D341Med (cell line): ENCODE measurements at regions not wholly inside any gene's neighbourhood (a gene's known extent, or its start where the extent isn't known, plus 50 kb on each side); places are given as distances from the start of the nearest gene placed in this dataset.

ENCODE experiments used
- DNase-seq: peaks from one replicate; pipeline ENCODE4 v3.0.0; 2012; ENCODE audit warnings: low spot score

DNA sequence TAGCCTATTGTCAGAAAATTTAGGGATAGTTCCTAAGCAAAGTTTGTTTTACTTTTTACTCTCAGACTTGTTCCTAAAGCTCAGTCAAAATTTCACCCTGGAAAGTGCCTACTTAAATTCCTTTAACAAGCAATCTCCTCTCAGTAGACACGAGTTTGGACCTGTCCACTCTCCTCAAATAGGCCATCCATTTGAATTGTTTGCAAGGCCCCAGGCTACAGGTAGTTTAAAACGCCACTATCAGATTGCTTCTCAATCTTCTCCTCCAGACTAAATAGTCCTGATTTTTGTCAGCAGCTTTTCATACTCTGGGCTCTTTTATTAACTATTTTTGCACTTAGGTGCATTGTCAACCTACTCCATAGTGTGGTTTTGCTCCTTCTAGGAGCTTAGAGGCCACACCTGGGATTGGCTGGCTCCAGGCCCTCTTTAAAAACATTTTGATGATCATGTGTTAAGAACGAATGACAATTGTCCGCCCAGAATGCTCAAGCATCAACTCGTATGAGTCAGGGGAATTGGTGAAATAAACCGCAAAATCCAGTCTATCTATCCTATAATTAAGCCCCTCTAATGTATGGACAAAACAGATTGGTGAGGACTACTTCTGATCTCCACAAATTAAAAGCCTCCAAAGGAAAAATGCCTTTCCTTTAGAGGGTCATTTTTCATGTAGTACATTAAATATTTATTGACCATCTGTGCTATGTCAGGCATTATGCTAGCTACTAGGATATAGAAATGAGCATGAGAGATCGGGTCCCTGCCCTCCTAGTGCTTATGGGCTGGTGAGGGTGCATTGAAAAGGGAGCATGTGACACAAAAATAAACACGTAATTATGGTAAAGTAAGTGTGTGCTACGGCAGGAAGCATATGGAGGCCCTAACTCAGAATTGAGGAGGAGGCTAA, 333.8 kb upstream of the TNP1 start:
- no peak for DNase-seq

GRCh38 chr2:217192366-217192765, 332.5 kb upstream of the TNP1 start:
- no peak for DNase-seq

DNA sequence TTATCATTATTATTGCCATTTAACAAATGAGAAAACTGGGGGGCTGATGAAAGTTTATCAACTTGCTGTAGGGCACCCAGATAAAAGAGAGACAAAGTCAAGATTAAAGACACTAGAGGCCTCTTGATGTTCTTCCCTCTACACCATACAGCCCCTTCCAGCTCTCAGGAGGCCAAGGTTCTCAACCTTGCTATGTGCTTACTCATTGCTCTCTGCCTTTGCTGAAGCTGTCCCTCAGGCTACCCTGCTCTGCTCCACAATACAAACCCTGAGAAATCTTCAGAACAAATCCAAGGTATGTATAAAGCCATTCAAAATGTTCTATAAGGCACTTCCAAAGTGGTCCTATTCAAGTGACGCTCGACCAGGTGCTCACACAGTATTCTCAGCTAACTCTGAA, 329.9 kb upstream of the TNP1 start:
- DNase-seq: no peak

GRCh38 chr2:217189131-217189530, 329.3 kb upstream of the TNP1 start:
- no peak for DNase-seq

DNA sequence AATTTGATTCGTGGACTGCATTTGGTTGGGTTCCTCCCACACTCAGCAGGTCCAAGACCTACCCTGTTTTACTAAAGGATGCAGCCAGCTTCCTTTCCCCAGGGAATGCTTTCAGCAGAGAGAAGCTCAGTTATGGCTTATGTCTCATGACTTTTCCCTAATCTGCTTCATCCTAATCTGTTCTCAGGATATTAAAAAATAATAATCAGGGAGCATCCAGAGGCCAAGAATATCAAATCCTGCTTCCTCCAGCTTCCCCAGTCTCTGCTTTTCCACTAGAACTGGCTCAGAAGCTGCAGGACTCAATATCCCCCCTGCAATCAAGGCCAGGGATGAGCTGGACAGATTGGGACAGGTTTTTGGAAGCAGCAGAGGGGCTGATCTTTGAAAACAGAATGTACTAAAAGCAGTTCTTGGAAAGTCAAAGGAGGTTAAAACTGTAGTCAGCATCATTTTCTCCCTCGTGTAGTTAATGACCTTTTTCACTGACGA, 326.9 kb upstream of the TNP1 start:
- no peak for DNase-seq

GRCh38 chr2:217186152-217186551, 326.3 kb upstream of the TNP1 start:
- DNase-seq: no peak

- DNase-seq: no peak
These were observed 325.6 kb upstream of the TNP1 start for GRCh38 chr2:217185265-217185995.

DNA sequence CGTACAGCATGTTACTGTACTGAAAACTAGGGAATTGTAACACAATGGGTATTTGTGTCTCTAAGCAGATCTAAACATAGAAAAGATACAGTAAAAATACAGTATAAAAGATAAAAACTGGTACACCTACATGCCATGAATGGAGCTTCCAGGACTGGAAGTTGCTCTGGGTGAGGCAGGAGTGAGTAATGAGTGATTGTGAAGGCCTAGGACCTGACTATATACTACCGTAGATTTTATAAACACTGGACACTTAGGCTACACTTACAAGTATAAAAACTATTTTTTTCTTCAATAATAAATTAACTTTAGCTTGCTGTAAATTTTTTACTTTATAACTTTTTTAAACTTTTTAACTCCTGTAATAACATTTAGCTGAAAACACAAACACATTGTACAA, 324.4 kb upstream of the TNP1 start:
- no peak for DNase-seq

GRCh38 chr2:217183471-217183870, 323.6 kb upstream of the TNP1 start:
- no peak for DNase-seq

DNA sequence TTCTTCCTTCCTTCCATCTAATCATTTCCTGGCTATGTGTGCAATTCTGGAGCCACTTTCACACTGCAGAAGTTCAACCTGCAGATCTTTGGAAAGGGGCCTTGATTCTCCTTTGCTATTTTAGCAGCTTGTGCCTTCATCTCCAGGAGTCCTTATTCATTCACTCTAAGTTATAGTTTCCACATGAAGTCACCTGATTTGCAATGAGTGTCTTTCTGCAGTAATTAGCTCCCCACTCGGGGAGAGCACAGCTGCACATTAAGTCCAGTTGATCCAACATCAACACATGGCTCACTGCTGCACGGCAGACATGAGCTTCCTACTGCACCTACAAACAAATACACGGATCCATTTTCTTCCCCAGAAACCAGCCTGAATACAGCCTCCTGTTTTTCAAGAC, 323.1 kb upstream of the TNP1 start:
- no peak for DNase-seq

- no peak for DNase-seq
These were observed 321.6 kb upstream of the TNP1 start for GRCh38 chr2:217181512-217181911.

DNA sequence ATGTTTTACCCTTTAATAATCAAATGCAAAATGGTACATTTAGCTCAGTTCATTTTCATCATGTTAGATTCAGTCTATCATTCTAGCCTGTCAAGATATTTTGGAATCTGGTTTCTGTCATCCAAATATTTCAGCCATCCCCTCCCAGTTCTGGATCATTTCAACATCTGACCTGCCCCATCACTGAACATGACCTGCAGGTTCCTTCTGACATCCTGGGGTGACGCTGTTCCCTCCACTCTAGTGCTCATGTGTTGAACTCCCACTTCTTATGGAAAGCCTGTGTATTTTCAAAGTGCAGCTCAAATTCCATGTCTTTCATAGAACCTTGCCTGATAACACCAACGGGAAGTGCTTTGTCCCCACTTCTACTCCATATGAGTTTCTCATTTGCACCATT, 320.0 kb upstream of the TNP1 start:
- DNase-seq: no peak

DNA sequence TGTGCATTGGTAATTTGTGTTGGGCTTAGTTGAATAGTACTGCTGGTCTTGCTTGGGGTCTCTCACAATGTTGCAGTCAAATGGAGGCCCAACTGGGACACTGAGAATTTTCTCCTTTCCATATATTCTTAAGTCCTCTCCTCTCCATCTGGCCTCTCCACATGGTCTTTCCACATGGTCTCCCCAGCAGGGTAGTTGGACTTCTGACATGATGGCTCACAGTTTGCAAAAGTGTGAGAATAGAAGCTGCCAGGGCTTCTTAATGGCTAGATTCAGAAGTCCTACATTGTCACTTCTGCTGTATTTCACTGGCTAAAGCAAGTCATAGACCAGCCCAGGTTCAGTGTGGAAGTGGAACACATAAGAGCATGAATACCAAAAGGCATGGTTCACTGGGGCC, 318.5 kb upstream of the TNP1 start:
- DNase-seq: no peak

- no peak for DNase-seq
These were observed 317.9 kb upstream of the TNP1 start for GRCh38 chr2:217177720-217178119.

- no peak for DNase-seq
These were observed 312.0 kb upstream of the TNP1 start for GRCh38 chr2:217171874-217172273.

- DNase-seq: no peak
These were observed 308.6 kb upstream of the TNP1 start for GRCh38 chr2:217168496-217168895.

DNA sequence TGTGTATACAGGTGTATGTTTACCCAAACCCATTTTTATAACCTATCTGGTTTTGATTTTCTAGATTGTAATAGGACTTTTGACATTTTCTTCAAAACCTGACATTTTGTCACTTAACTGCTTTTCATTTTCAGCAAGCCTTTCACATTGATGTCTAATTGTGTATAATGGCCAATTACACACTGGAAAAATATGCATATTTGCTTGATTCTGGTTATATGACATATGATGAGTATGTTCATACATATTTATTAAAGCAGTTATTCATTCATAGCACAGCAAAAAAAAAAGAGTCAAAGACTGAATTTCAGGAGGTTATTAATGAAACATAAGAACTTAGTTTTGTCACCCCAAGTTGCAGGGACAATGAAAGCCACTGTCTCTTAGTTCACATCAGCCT, 307.7 kb upstream of the TNP1 start:
- DNase-seq: no peak

- DNase-seq: no peak
These were observed 306.5 kb upstream of the TNP1 start for GRCh38 chr2:217166241-217166850.

- DNase-seq: no peak
These were observed 305.7 kb upstream of the TNP1 start for GRCh38 chr2:217165547-217165946.

DNA sequence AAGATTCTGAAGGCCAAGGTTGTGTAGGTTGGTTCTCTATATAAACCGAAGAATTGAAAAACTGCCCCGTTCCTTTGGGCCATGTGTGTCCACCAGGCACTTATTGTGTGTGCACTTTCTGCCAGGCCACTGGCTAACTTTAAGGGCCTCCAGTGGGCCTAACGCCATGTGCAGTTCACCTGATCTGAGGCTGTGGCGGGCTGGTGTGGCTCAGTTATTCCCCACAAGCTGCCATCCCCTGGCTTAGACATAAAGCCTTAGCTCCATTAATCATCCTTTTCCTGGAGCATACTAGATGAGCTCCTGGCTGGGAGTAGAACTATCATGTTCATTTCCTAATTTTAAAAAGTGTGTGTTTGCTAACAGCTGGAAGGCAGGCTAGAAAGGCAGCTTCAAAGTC, 304.1 kb upstream of the TNP1 start:
- no peak for DNase-seq

- no peak for DNase-seq
These were observed 302.7 kb upstream of the TNP1 start for GRCh38 chr2:217162533-217162932.

DNA sequence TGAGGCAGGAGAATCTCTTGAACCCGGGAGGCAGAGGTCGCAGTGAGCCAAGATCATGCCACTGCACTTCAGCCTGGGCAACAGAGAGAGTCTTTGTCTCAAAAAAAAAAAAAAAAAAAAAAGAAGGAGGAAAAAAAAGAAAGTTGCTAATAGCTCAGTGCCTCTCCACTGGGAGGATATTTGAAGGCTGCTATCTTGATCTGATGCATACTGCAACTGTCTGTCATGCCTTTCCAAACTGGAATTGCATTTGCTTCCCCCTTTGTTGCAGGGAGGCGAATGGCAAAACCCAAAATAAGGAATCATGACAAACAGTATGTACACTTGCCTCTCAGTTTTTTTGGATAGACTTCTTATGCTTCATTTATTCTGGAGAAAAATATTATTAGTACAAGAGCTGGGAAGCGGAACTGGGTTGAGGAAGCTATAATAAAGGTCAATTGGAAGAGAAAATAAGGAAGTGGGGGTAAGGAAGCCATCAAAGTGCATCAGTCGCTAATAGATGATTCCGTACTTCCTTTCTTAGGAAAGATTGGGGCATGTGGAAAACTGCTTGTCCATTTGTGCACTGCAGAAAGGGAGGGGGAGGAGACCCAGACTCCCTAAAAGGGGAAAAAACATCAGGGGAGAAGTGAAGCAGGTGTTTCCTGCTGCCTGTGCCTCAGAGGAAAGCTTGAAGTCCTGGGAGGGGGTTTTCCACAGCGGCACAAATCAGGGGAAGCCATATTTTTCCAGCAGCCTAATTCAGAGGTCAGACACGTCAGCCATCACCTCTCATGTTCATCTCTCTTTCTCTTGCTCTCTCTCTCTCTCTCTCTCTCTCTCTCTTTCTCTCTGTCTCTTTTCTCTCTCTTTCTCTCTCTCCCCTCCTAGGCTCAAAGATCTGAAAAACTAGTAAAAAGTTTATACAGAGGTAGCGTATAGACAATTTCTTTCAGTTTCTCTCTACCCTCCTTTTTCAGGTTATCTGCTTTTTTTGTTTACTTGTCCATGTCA, 301.4 kb upstream of the TNP1 start:
- DNase-seq: no peak
